ENCODE measurements at regions not wholly inside any gene's neighbourhood (a gene's known extent, or its start where the extent isn't known, plus 50 kb on each side); places are given as distances from the start of the nearest gene placed in this dataset.

DNA sequence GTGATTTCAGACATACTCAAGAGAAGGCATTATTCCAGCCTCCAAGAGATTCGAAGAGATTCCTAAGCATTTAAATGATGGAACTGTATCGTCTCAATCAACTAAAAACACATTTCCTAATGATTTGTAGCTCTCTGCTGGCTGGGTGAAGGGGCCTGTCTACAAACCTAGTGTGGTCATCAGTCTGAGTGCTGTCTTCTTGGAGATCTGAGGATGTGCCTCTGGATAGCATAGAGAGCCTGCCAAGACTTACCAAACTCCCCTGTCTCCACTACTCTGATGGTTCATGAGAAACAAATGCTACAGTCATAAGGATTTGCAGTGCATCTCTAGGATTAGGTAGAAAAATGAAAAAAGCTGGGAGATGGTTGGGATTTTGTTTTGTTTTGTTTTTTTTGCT is 176.9 kb upstream of the CITED2 start:
- no peak for DNase-seq

DNA sequence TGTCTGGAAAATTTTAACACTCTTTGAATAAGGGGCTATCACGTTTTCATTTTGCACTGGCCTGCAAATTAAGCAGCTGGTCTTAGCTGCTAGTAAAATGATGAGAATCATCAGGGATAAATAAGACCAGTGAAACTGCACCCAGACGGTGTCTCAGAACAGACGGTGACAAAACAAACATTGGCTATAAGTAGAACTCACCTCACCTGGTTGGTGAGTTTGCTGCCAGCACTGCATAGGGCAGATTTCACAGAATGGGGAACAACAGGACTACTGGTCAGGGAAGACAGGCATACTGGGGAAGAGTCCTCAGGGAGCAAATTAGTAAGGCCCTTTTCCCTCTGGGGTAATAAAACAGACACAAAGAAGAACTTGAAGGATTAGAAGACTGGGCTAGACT is 175.9 kb upstream of the CITED2 start:
- DNase-seq, result no peak

DNA sequence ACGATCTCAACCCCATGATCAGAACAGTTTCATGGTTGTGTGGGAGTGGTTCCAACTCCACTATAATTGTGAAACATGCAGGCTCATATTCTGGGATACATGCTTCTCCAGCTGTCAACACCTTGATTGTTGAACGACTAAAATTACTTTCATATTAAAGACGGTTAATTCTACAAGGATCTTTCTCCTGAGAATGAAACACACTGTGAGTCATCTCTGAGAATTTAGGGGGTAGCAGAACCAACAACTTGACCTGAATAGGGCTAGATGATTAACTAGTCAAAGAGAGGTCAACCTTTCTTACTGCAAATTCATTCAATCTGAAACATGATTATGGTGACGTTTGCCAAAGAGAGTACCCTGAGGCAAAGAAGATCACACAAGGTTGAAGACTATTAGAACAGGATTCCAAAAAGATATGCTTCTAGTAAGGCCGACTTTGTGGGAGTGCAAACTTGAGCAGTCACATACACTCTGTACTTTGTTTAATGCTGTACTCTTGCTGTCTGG is 175.2 kb upstream of the CITED2 start:
- DNase-seq, result no peak

DNA sequence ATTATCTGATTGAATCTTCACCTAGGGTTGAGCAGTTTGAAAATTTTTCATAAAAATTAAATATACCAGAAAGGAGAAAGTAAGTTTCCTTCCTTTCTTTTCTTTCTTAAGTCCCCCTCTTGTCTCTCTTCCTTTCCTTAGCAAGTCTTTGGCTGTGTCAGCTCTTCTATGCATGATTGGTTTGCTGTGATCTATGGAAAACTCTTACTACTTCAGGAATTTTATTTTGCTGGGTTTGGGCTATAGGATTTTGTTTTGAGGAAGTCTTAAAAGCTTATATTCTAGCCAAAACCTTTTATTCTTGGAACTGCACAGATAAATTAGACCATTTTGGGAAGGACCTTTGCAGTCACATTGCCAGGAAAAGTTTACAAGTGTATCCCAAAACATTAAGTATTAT is 173.4 kb upstream of the CITED2 start:
- DNase-seq, result no peak

- DNase-seq, result no peak
Observed at GRCh38 chr6:139547122-139547776, 172.8 kb upstream of the CITED2 start.

DNA sequence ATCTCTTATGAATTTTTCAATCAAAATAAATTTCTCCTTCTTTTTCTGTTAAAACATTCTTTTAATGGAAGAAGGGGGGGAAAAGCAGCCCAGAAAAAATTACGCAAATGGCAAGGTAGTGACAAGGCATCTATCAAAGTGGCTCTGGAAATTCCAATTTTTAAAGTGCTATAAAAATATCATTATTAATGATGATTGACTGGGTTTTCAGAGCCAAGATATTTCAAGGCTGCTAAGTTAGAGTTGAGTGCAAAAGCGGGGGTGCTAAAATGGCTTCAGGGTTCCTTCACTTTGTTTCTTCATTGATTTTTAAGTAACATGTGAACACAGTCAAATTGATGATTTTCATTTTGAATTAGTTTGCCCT is 171.6 kb upstream of the CITED2 start:
- no peak for DNase-seq

DNA sequence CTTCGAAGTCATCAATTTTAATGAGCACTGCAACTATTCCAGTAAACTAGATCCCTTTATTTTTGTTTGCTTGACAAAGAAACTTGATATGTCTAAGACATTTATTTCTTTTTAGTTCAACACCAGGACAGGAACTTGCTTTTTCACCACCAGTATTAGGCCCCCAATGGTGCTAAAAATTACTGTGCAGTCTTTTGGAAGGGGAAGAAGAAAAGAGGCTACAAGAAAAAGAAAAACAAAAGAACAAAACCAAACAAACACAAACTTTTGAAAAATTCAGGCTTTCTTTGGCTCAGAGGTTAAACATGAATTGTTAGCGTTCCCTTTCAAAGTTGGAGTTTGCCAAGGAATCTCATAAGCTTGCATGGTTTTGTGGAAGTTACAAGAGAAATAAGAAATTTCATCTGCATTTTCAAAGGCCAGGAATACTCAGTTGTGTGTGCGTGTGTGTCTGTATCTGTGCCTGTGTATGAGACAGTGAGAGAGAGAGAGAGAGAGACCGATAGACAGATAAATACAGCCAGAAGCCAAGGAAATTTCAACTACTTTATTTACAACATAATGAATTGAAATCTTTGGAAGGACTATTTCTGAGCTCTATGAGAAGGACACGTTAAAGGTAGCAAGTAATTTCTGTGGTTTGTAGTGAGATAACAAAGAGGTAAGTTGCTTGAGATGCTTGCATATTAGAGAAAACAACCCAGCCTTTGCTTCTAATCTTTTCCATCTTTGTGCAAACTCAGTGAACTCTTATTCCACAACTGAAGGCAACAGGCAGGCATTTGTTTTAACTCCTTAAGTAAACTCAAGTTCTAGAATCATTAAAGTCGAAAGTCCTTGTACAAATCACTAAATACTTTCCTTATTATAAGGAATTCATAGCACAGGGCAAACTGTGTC is 171.0 kb upstream of the CITED2 start:
- no peak for DNase-seq

DNA sequence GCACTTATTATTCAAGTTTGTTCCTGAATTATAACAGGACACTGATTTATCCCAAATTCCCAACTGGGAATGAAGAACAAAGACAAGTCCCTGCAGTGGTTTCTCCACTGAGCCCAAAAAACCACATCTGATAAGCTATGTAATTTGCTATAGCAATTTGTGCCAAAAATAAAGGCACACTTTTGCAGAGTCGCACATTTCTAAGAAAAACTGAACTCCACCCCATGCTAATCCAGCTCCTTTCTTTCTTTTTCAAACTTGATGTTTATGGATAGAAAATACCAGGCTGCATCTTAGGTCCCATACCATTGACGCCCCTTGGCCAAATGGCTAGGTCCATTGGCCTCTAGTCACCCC is 170.2 kb upstream of the CITED2 start:
- no peak for DNase-seq

- DNase-seq, result no peak
Observed at GRCh38 chr6:139542351-139542750, 167.9 kb upstream of the CITED2 start.

- DNase-seq, result no peak
Observed at GRCh38 chr6:139540894-139541293, 166.4 kb upstream of the CITED2 start.

- no peak for DNase-seq
Observed at GRCh38 chr6:139540276-139540675, 165.8 kb upstream of the CITED2 start.

DNA sequence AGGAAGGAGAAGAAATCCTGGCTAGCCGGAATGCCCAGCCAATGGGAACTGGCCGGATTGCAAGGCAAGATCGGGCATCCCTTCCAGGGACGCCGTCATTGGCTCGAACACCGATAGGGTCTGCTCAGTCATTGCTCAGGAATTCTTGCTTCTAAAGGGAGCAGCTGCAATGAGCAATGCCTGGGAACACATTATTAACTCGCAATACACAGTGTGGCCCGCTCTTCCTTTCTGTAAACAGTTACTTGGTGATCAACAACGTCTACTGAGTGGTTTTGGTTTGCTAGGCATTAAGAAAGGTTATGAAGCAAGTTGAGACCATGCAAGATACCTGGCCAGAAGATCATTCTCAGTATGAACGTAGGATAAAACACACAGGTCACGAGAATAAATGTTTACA is 165.4 kb upstream of the CITED2 start:
- DNase-seq, result no peak

DNA sequence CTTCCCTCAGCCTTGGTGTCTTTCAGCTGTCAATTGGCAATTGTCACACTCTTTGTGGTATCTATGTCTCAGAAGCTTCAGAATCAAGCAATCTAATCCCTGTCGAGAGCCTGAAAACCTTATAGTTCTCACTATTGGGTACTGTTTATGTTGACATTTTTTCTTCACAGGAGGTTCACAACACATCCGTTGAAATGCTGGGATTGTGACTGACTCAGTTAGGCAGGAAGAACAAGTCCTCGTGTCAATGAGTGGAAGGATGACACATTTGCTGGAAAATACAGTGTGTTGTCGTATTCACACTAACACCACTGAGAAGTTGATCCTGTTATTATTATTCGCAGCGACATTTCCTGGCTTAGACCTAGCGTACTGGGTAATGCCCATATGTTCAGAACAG is 163.9 kb upstream of the CITED2 start:
- no peak for DNase-seq

DNA sequence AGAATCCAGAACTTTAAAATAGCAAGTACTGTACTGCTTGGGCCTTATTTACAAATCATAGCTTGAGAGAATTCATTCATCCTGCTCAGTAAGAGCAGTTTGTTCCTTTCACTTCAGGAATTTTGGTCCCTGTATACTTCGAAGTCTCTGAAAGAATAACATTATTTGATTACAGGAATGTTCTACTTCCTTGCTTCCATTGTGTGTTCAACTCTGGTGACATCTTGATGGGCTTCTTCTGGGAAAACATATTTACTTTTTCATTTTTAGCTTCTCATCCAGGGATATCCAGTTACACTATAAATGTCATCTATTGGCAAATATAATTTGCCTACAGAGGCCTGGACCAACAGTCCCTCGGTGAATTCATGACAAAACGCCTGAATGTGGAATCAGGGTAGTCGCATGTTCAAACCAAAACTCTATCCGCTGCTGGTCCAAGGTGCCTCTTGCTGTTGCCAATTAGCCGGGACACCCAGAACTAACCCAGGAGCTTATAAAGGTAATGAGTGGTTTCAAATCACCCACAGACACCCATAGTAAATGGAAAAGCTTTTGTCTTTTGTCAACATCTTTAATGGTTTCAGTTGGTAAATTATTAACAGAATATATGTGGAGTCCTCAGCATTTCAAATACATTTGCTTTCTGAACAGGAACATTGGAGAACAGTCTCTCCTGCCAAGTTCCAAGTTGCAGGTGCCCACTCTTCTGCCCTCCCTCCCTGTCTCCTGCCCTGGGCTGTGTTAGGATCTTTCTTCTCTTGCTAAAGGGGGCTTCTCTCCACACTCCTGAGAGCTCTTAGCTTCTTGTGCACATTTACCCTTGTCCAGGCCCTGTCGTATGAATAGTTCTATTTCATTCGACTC is 162.5 kb upstream of the CITED2 start:
- no peak for DNase-seq

- no peak for DNase-seq
Observed at GRCh38 chr6:139534472-139535115, 160.1 kb upstream of the CITED2 start.

GRCh38 chr6:139533573-139534471 is 159.4 kb upstream of the CITED2 start:
- no peak for DNase-seq

GRCh38 chr6:139533171-139533570 is 158.7 kb upstream of the CITED2 start:
- no peak for DNase-seq

GRCh38 chr6:139531148-139532115 is 157.0 kb upstream of the CITED2 start:
- DNase-seq, result no peak

GRCh38 chr6:139530561-139530960 is 156.1 kb upstream of the CITED2 start:
- no peak for DNase-seq

DNA sequence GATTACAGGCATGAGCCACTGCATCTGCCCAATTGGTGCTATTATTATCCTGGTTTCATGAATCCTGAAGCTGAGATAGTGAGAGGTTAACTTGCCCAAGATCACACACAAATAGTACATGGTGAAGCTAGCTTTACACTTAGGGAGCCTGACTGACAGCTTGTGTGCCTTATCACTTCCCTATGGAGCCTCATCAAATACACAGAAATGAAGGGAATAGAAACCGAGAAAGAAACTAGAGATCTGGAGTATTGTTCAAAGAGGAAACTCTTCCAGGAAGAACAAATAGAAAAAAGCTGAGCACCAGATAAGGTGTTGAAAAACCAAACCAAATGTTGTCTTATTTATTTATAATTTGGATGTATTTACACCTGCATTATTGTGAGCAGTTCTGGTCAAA is 155.0 kb upstream of the CITED2 start:
- no peak for DNase-seq

DNA sequence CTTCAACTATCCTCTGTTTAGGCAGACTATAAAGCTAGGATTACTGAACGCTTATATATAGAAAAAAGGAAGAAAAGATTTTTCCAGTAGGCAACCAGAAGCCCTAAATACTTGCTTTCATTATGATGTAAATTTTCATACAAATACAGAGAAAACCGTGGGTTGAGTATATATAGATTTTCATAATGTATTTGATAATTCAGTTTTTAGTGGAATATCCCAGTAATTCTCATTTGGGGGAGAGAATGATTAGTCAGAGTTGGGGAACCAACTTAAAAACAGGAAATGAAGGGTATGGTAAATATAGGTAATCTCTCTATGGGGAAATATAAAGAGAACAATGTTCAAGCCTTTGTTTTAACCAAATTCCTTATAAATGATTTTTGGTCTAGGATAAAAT is 154.0 kb upstream of the CITED2 start:
- DNase-seq, result no peak

All from NCI-H1105 treated with DMSO at 0.1 percent for 48 hours (cell line).